ENCODE measurements at regions not wholly inside any gene's neighbourhood (a gene's known extent, or its start where the extent isn't known, plus 50 kb on each side); places are given as distances from the start of the nearest gene placed in this dataset.
A peak's percentile ranks its signal among the peaks of the same experiment; 100 is the strongest.

DNA sequence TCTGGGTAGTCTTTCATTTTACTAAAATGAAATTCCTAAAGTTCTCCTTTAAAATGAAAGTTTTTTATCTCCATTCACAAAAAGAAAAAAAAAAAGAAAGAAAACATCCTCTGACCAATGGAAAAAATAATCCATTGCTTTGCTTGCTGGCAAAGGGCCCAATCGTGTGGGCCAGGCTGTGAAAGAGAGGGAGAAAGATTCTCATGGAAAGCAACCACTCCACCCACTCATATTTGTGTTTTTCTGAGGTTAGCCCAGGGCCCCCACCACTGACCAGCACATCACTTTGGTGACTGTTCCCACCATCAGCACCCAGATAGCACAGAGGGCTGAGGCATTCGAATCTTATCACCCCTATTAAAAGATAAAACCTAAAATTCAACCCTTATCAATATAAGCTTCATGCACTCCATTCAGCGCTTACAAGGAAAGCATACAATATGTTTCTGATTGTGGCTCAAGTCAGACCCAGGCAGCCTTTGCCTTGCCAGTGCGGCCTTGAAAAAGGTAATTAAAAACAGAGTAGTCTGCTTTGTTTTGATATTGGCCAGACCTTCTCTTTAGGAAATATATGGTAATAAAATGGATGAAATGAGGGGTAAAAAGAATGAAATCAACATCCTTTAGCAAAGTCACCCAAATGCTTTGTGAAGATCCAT, 192.8 kb downstream of the ETS1 start:
- DNase-seq (ENCODE audit: insufficient read length, low spot score) = no peak
- TF ChIP-seq POLR2A (IDR thresholded peaks at IDR 0.05; ENCODE audit: low read depth, low read length) (no peak), PAX5 (IDR thresholded peaks at IDR 0.05; ENCODE audit: insufficient read depth, low read length, severe bottlenecking) (no peak), POU2F2 (IDR thresholded peaks at IDR 0.05; ENCODE audit: low read depth, low read length) (no peak)
- FAIRE-seq = no peak

DNA sequence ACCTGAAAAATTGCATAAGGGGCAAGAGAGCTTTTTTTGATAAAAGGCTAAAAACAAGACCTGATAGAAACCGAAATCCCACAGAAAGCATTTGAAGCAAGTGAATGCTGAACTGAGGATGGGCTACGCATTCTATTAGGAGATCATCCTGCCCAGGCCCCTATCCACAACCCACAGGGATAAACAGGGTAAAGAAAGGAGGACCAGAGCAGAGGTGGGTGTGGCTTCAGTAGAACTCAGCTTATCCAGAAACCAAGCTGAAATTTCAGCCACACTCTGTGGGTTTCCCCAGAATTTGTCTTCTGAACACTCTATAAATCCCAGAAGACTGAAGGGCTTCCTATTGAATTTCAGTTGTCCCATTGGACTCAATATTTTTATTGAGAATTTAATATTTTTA, 195.1 kb downstream of the ETS1 start:
- FAIRE-seq (no peak), DNase-seq (ENCODE audit: insufficient read length, low spot score) (no peak)

DNA sequence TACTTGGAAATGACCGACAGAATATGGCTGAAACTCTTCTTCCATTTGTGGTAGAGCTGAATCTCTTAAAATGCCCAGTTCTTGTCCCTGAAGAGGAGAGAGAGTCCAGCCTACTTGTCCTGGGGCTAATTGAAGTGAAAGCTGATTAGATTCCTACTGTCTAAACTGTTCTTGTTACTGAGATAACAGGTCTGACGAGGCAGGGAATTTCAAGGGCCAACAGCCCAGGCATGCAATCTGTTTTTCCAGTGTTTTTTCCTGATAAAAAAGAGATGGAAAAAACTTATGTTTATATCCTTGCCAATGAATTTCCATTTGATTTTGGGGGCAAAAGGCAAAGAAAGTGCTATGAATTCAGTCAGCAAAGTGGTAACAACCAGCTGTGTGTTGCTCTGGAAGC, 195.5 kb downstream of the ETS1 start:
- TF ChIP-seq PAX5 (IDR thresholded peaks at IDR 0.05; ENCODE audit: insufficient read depth, low read length, severe bottlenecking) = no peak
- TF ChIP-seq SPI1 (IDR thresholded peaks at IDR 0.05; ENCODE audit: low read depth, low read length) = no peak
- no peak for TF ChIP-seq POLR2A (IDR thresholded peaks at IDR 0.05; ENCODE audit: low read depth, low read length)
- TF ChIP-seq POLR2AphosphoS5 (IDR thresholded peaks at IDR 0.05; ENCODE audit: low read depth, low read length) = no peak
- no peak for TF ChIP-seq POU2F2 (IDR thresholded peaks at IDR 0.05; ENCODE audit: low read depth, low read length)
- no peak for TF ChIP-seq TAF1 (IDR thresholded peaks at IDR 0.05; ENCODE audit: low read depth, low read length)
- DNase-seq (ENCODE audit: insufficient read length, low spot score) = no peak
- no peak for FAIRE-seq

More for the DNA sequence above, 195.1 kb downstream of the ETS1 start:
- TF ChIP-seq POLR2AphosphoS5 (IDR thresholded peaks at IDR 0.05; ENCODE audit: low read depth, low read length) = no peak
- no peak for TF ChIP-seq POU2F2 (IDR thresholded peaks at IDR 0.05; ENCODE audit: low read depth, low read length)
- no peak for TF ChIP-seq SPI1 (IDR thresholded peaks at IDR 0.05; ENCODE audit: low read depth, low read length)
- TF ChIP-seq TAF1 (IDR thresholded peaks at IDR 0.05; ENCODE audit: low read depth, low read length) = no peak
- TF ChIP-seq POLR2A (IDR thresholded peaks at IDR 0.05; ENCODE audit: low read depth, low read length) = no peak
- TF ChIP-seq PAX5 (IDR thresholded peaks at IDR 0.05; ENCODE audit: insufficient read depth, low read length, severe bottlenecking) = no peak

DNA sequence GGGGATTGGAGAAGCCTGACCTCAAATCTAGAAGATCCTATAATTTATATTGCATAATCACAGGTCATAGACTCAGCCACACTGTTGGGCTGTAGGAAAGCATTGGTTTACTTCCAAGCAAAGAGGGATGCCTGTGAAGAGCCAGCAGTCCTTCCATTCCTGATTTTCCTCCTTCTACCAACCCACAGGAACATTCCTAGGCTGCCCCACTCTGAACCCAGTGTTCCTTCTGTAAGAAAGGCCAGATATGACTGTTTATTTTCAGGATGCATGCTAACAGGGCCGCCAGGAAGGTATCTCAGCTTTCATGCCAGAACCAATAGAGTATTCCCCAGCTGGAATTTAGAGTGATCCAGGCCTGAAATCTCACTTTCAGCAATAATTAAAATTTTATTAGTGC, 197.1 kb downstream of the ETS1 start:
- FAIRE-seq (no peak), DNase-seq (ENCODE audit: insufficient read length, low spot score) (no peak)
- TF ChIP-seq SPI1 (IDR thresholded peaks at IDR 0.05; ENCODE audit: low read depth, low read length) (no peak), POLR2AphosphoS5 (IDR thresholded peaks at IDR 0.05; ENCODE audit: low read depth, low read length) (no peak), TAF1 (IDR thresholded peaks at IDR 0.05; ENCODE audit: low read depth, low read length) (no peak), POU2F2 (IDR thresholded peaks at IDR 0.05; ENCODE audit: low read depth, low read length) (no peak), POLR2A (IDR thresholded peaks at IDR 0.05; ENCODE audit: low read depth, low read length) (no peak), PAX5 (IDR thresholded peaks at IDR 0.05; ENCODE audit: insufficient read depth, low read length, severe bottlenecking) (no peak)

DNA sequence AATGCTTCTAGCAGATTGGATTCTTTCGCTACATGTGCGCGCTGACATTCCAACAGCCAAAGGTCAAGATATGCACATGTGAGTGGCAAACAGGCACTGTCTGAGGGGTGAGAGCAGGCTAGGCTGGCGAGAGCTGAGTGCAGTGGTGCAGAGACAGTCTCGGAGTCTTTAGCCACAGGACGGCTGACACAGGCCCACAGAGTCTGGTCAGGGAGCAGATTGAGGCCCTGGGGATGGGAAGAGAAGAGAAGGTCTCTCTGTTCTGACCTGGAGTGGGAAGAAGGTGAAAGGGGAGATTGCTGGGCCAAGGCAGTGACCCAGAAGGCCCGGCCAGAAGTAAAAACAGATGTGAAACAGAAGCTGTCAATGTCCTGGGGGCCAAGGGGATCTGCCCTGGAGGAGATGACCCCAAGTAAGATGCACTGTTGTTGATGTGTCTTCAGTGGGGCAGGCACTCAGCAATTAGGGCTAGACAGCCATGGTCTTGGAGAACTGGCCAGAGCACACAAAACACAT, 197.8 kb downstream of the ETS1 start:
- FAIRE-seq = no peak
- DNase-seq (ENCODE audit: insufficient read length, low spot score) = no peak
- TF ChIP-seq PAX5 (IDR thresholded peaks at IDR 0.05; ENCODE audit: insufficient read depth, low read length, severe bottlenecking) = no peak
- no peak for TF ChIP-seq TAF1 (IDR thresholded peaks at IDR 0.05; ENCODE audit: low read depth, low read length)
- TF ChIP-seq SPI1 (IDR thresholded peaks at IDR 0.05; ENCODE audit: low read depth, low read length) = no peak
- no peak for TF ChIP-seq POLR2AphosphoS5 (IDR thresholded peaks at IDR 0.05; ENCODE audit: low read depth, low read length)
- no peak for TF ChIP-seq POLR2A (IDR thresholded peaks at IDR 0.05; ENCODE audit: low read depth, low read length)
- no peak for TF ChIP-seq POU2F2 (IDR thresholded peaks at IDR 0.05; ENCODE audit: low read depth, low read length)

DNA sequence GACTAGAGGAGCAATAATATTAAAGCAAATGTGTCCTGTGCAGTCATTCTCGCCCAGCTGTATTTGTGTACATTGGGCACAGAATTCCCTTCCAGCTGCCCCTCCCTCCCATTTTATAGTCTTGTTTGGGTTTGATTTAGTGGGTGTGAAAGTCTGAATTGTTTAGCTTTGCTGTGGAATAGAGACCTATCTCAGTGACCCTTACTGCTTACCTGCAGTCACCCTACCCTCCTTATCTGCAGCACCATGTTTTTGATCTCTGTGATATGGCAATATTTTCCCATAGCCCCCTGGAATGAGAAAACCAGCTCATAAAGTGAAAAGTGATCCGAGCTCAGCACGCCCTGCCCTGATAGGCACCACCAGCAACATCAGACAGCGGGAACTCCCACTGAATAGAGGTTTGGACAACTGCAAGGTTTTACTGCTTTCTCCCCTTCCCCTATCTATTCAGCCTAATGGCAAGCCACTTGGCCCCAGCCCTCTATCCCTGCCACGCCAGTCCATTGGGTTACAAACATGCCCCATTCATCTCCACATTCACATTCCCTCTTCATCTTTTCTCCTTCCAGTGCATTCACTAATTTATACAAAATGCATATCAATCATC, 199.0 kb downstream of the ETS1 start:
- TF ChIP-seq PAX5 (IDR thresholded peaks at IDR 0.05; ENCODE audit: insufficient read depth, low read length, severe bottlenecking) = no peak
- TF ChIP-seq POLR2A (IDR thresholded peaks at IDR 0.05; ENCODE audit: low read depth, low read length) = no peak
- no peak for TF ChIP-seq TAF1 (IDR thresholded peaks at IDR 0.05; ENCODE audit: low read depth, low read length)
- TF ChIP-seq SPI1 (IDR thresholded peaks at IDR 0.05; ENCODE audit: low read depth, low read length) = no peak
- no peak for TF ChIP-seq POLR2AphosphoS5 (IDR thresholded peaks at IDR 0.05; ENCODE audit: low read depth, low read length)
- no peak for TF ChIP-seq POU2F2 (IDR thresholded peaks at IDR 0.05; ENCODE audit: low read depth, low read length)
- DNase-seq (ENCODE audit: insufficient read length, low spot score) = no peak
- no peak for FAIRE-seq

GRCh38 chr11:128379587-128380580, 207.5 kb downstream of the ETS1 start:
- TF ChIP-seq POLR2AphosphoS5 (IDR thresholded peaks at IDR 0.05; ENCODE audit: low read depth, low read length) (no peak), POU2F2 (IDR thresholded peaks at IDR 0.05; ENCODE audit: low read depth, low read length) (no peak), TAF1 (IDR thresholded peaks at IDR 0.05; ENCODE audit: low read depth, low read length) (no peak), SPI1 (IDR thresholded peaks at IDR 0.05; ENCODE audit: low read depth, low read length) (no peak), PAX5 (IDR thresholded peaks at IDR 0.05; ENCODE audit: insufficient read depth, low read length, severe bottlenecking) (no peak), POLR2A (IDR thresholded peaks at IDR 0.05; ENCODE audit: low read depth, low read length) (no peak)
- FAIRE-seq = no peak
- DNase-seq (ENCODE audit: insufficient read length, low spot score) = no peak

DNA sequence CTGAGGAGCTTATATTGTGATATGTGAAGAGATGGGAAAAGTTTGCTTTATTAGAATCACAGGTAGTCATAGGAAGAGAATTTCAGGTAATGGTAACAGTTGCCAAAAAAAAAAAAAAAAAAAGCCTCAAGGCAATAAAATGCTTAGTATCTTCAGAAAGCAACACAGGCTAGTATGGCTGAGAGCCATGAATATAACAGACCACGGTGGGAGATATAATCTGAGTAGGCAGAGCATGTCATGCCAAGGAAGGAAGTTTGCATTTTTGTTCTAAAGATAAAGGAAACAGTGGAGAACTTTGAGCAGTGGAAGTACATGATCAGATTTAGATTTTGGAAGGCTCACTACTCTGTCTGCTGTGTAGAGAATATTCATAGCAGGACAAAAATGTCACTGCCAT, 211.4 kb downstream of the ETS1 start:
- no peak for DNase-seq (ENCODE audit: insufficient read length, low spot score)
- TF ChIP-seq POU2F2 (IDR thresholded peaks at IDR 0.05; ENCODE audit: low read depth, low read length) (no peak), POLR2A (IDR thresholded peaks at IDR 0.05; ENCODE audit: low read depth, low read length) (no peak), POLR2AphosphoS5 (IDR thresholded peaks at IDR 0.05; ENCODE audit: low read depth, low read length) (no peak), TAF1 (IDR thresholded peaks at IDR 0.05; ENCODE audit: low read depth, low read length) (no peak), SPI1 (IDR thresholded peaks at IDR 0.05; ENCODE audit: low read depth, low read length) (no peak), PAX5 (IDR thresholded peaks at IDR 0.05; ENCODE audit: insufficient read depth, low read length, severe bottlenecking) (no peak)
- FAIRE-seq = no peak

GRCh38 chr11:128374026-128374425, 213.3 kb downstream of the ETS1 start:
- TF ChIP-seq POU2F2 (IDR thresholded peaks at IDR 0.05; ENCODE audit: low read depth, low read length) (no peak), POLR2A (IDR thresholded peaks at IDR 0.05; ENCODE audit: low read depth, low read length) (no peak), PAX5 (IDR thresholded peaks at IDR 0.05; ENCODE audit: insufficient read depth, low read length, severe bottlenecking) (no peak), SPI1 (IDR thresholded peaks at IDR 0.05; ENCODE audit: low read depth, low read length) (no peak), POLR2AphosphoS5 (IDR thresholded peaks at IDR 0.05; ENCODE audit: low read depth, low read length) (no peak), TAF1 (IDR thresholded peaks at IDR 0.05; ENCODE audit: low read depth, low read length) (no peak)
- DNase-seq (ENCODE audit: insufficient read length, low spot score) = no peak
- peak; percentile 23 for FAIRE-seq

Measured in GM12891 (cell line).